ENCODE measurements at regions not wholly inside any gene's neighbourhood (a gene's known extent, or its start where the extent isn't known, plus 50 kb on each side); places are given as distances from the start of the nearest gene placed in this dataset.

DNA sequence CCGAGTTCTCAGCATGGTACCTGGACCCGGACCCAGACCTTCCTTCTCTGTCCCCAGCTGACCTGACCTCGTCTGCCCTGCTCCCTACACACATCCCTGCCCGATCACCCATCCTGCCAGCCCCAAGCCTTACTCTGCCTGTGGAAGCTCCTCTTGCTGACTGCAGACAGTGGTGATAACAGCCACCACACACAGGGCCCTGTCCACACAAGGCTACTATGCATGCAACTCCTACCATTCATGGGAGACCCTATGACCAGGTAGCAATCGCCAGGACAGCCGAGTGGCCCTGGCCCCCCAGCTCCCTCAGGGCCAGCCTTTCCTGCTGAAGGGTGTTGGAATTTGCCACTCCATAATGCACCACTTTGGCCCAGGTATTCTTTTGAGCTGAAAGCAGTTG lies 233.6 kb downstream of the BRD1 start (continued):
- no peak for TF ChIP-seq ZBTB11 (tag by site-specific recombination; conservative IDR thresholded peaks at IDR 0.05; ENCODE audit: low read depth)
- TF ChIP-seq ZNF48 (tag by site-specific recombination; IDR thresholded peaks at IDR 0.05), result no peak
- TF ChIP-seq, protein P1, sequence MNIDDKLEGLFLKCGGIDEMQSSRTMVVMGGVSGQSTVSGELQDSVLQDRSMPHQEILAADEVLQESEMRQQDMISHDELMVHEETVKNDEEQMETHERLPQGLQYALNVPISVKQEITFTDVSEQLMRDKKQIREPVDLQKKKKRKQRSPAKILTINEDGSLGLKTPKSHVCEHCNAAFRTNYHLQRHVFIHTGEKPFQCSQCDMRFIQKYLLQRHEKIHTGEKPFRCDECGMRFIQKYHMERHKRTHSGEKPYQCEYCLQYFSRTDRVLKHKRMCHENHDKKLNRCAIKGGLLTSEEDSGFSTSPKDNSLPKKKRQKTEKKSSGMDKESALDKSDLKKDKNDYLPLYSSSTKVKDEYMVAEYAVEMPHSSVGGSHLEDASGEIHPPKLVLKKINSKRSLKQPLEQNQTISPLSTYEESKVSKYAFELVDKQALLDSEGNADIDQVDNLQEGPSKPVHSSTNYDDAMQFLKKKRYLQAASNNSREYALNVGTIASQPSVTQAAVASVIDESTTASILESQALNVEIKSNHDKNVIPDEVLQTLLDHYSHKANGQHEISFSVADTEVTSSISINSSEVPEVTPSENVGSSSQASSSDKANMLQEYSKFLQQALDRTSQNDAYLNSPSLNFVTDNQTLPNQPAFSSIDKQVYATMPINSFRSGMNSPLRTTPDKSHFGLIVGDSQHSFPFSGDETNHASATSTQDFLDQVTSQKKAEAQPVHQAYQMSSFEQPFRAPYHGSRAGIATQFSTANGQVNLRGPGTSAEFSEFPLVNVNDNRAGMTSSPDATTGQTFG (tag by site-specific recombination; IDR thresholded peaks at IDR 0.05; ENCODE audit: borderline replicate concordance), result no peak
- no peak for TF ChIP-seq ZNF529 (tag by site-specific recombination; IDR thresholded peaks at IDR 0.05; ENCODE audit: insufficient replicate concordance)
- TF ChIP-seq KLF17 (tag by site-specific recombination; IDR thresholded peaks at IDR 0.05), result no peak
- no peak for TF ChIP-seq OVOL3 (tag by site-specific recombination; IDR thresholded peaks at IDR 0.05)
- TF ChIP-seq ZNF423 (tag by site-specific recombination; IDR thresholded peaks at IDR 0.05), result no peak
- no peak for TF ChIP-seq SP3 (tag by site-specific recombination; IDR thresholded peaks at IDR 0.05)
- TF ChIP-seq, protein P2, sequence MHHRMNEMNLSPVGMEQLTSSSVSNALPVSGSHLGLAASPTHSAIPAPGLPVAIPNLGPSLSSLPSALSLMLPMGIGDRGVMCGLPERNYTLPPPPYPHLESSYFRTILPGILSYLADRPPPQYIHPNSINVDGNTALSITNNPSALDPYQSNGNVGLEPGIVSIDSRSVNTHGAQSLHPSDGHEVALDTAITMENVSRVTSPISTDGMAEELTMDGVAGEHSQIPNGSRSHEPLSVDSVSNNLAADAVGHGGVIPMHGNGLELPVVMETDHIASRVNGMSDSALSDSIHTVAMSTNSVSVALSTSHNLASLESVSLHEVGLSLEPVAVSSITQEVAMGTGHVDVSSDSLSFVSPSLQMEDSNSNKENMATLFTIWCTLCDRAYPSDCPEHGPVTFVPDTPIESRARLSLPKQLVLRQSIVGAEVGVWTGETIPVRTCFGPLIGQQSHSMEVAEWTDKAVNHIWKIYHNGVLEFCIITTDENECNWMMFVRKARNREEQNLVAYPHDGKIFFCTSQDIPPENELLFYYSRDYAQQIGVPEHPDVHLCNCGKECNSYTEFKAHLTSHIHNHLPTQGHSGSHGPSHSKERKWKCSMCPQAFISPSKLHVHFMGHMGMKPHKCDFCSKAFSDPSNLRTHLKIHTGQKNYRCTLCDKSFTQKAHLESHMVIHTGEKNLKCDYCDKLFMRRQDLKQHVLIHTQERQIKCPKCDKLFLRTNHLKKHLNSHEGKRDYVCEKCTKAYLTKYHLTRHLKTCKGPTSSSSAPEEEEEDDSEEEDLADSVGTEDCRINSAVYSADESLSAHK (tag by site-specific recombination; IDR thresholded peaks at IDR 0.05), result no peak
- TF ChIP-seq ZNF776 (tag by site-specific recombination; IDR thresholded peaks at IDR 0.05; ENCODE audit: borderline replicate concordance), result no peak

- Histone ChIP-seq H3K36me3 (ENCODE audit: control insufficient read depth in 2 of 2, insufficient read depth in 1 of 2, low read length in 2 of 2) (no peaks in the 10 kb centered on the region), H3K4me3 (ENCODE audit: low read depth, low read length) (no peak overlapping the region), H3K4me1 (ENCODE audit: control insufficient read depth, insufficient read depth, low read length) (no peaks in the 10 kb centered on the region), H3K9me3 (ENCODE audit: control insufficient read depth, insufficient read depth, low read depth, low read length) (no peaks in the 10 kb centered on the region), H3K27ac (ENCODE audit: extremely low read depth, low read depth, low read length) (no peak overlapping the region)
- POLR2A ChIA-PET, result no interaction called here
- TF ChIP-seq ZNF2 (tag by site-specific recombination; IDR thresholded peaks at IDR 0.05), result no peak
- CTCF ChIA-PET, result no interaction called here
Measured at GRCh38 chr22:49593509-49593908, 234.2 kb downstream of the BRD1 start.

DNA sequence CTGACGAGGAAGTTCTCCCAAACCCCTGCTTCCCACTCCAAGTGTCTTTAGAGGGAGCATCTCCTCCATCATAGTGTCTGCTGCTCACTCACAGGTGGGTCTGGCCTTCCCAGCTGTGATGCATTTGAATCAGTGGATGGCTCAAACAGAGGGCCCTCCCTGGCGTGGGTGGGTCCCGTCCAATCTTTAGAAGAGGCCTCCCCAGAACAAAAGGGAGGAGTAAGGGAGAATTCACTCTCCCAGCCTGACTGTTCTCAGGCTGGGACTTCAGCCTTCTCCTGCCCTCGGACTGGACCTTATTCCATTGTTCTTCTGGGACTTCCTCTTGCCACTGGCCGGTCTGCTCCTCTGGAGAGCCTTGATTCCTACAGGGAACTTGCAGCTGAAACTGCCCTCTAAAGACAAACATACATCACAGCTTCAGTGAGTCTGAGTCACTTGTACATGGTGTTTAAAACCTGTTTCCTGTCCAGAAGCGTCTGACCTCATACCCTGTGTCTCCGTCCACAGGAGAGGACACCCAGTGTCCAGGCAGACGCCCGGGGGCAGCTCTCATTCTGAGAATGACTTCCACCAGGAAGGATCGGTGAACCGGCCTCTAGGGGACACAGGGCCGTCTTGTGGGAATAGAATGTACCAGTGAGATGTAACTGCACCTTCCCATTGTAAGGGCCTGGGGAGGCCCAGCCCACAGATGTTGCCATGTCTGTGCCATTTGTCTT lies 234.7 kb downstream of the BRD1 start:
- POLR2A ChIA-PET, result no interaction called here
- no peak overlapping the region for H3K4me3 ChIP-seq (ENCODE audit: low read depth, low read length)
- TF ChIP-seq ZNF157 (tag by site-specific recombination; IDR thresholded peaks at IDR 0.05), result no peak
- TF ChIP-seq GLIS2 (tag by site-specific recombination; IDR thresholded peaks at IDR 0.05), result no peak
- TF ChIP-seq SP3 (tag by site-specific recombination; IDR thresholded peaks at IDR 0.05), result no peak
- TF ChIP-seq ZNF175 (tag by site-specific recombination; IDR thresholded peaks at IDR 0.05), result no peak
- TF ChIP-seq ZNF830 (tag by site-specific recombination; IDR thresholded peaks at IDR 0.05; ENCODE audit: low read depth), result no peak
- no peak for TF ChIP-seq ZNF701 (tag by site-specific recombination; IDR thresholded peaks at IDR 0.05)
- TF ChIP-seq ZNF558 (tag by site-specific recombination; IDR thresholded peaks at IDR 0.05), result no peak
- TF ChIP-seq ZNF747 (tag by site-specific recombination; IDR thresholded peaks at IDR 0.05), result no peak
- CTCF ChIA-PET, result no interaction called here
- H3K36me3 ChIP-seq (ENCODE audit: control insufficient read depth in 2 of 2, insufficient read depth in 1 of 2, low read length in 2 of 2), result no peaks in the 10 kb centered on the region
- no peaks in the 10 kb centered on the region for H3K9me3 ChIP-seq (ENCODE audit: control insufficient read depth, insufficient read depth, low read depth, low read length)
- no peak overlapping the region for H3K27ac ChIP-seq (ENCODE audit: extremely low read depth, low read depth, low read length)
- no peaks in the 10 kb centered on the region for H3K4me1 ChIP-seq (ENCODE audit: control insufficient read depth, insufficient read depth, low read length)
